ENCODE measurements at regions not wholly inside any gene's neighbourhood (a gene's known extent, or its start where the extent isn't known, plus 50 kb on each side); places are given as distances from the start of the nearest gene placed in this dataset.

GRCh38 chr14:87113286-87113685, 879.7 kb downstream of the GALC start:
- DNase-seq: no peak

GRCh38 chr14:87111741-87112140, 881.2 kb downstream of the GALC start:
- no peak for DNase-seq

- DNase-seq: no peak
Observed at GRCh38 chr14:87111126-87111525, 881.9 kb downstream of the GALC start.

- DNase-seq: no peak
Observed at GRCh38 chr14:87109271-87109670, 883.7 kb downstream of the GALC start.

GRCh38 chr14:87108726-87109125, 884.3 kb downstream of the GALC start:
- no peak for DNase-seq

- no peak for DNase-seq
Observed at GRCh38 chr14:87102811-87103378, 890.1 kb downstream of the GALC start.

GRCh38 chr14:87097015-87097414, 896.0 kb downstream of the GALC start:
- DNase-seq: no peak

GRCh38 chr14:87094913-87095312, 898.1 kb downstream of the GALC start:
- DNase-seq: no peak

GRCh38 chr14:87088588-87088987, 904.4 kb downstream of the GALC start:
- no peak for DNase-seq

- no peak for DNase-seq
Observed at GRCh38 chr14:87087881-87088280, 905.1 kb downstream of the GALC start.

GRCh38 chr14:87084908-87085307, 908.1 kb downstream of the GALC start:
- DNase-seq: no peak

- no peak for DNase-seq
Observed at GRCh38 chr14:87082917-87083316, 910.1 kb downstream of the GALC start.

- DNase-seq: no peak
Observed at GRCh38 chr14:87081004-87081403, 912.0 kb downstream of the GALC start.

GRCh38 chr14:87080146-87080545, 912.8 kb downstream of the GALC start:
- DNase-seq: no peak

GRCh38 chr14:87079416-87079815, 913.6 kb downstream of the GALC start:
- no peak for DNase-seq

- no peak for DNase-seq
Observed at GRCh38 chr14:87076922-87077321, 916.1 kb downstream of the GALC start.

- DNase-seq: no peak
Observed at GRCh38 chr14:87076146-87076545, 916.8 kb downstream of the GALC start.

- DNase-seq: no peak
Observed at GRCh38 chr14:87073880-87074570, 919.0 kb downstream of the GALC start.

- no peak for DNase-seq
Observed at GRCh38 chr14:87067591-87067990, 925.4 kb downstream of the GALC start.

- no peak for DNase-seq
Observed at GRCh38 chr14:87067061-87067460, 925.9 kb downstream of the GALC start.

GRCh38 chr14:87066221-87066817, 926.7 kb downstream of the GALC start:
- no peak for DNase-seq

- DNase-seq: no peak
Observed at GRCh38 chr14:87065366-87065765, 927.6 kb downstream of the GALC start.

- DNase-seq: no peak
Observed at GRCh38 chr14:87063181-87063580, 929.8 kb downstream of the GALC start.

Measured in amygdala (tissue), 56 donors.